ENCODE measurements at regions not wholly inside any gene's neighbourhood (a gene's known extent, or its start where the extent isn't known, plus 50 kb on each side); places are given as distances from the start of the nearest gene placed in this dataset.

GRCh38 chr2:66317268-66317890 lies 117.5 kb upstream of the MEIS1 start:
- Histone ChIP-seq H3K4me1 (ENCODE audit: control insufficient read depth in 1 of 2, insufficient read depth in 2 of 2, low read depth in 1 of 2, low read length in 1 of 2) (peaks cover 0 to 7% of the 10 kb centered on the region in 2 experiments; a peak in 2 of 4 replicates), H2AFZ (ENCODE audit: low read depth) (no peak overlapping the region), H3F3A (replicated peaks; ENCODE audit: insufficient read depth) (no peaks in the 10 kb centered on the region), H4K20me1 (ENCODE audit: insufficient read depth) (no peaks in the 10 kb centered on the region), H3K79me2 (ENCODE audit: insufficient read depth) (no peaks in the 10 kb centered on the region), H3K9me2 (no peaks in the 10 kb centered on the region), H3K4me3 (ENCODE audit: low read depth in 2 of 2, low read length in 1 of 2) (no peak overlapping the region), H3K27me3 (ENCODE audit: insufficient read depth) (no peaks in the 10 kb centered on the region), H3K27ac (ENCODE audit: low read depth in 2 of 2, low read length in 1 of 2) (no peak overlapping the region), H3K9ac (no peak overlapping the region), H3K36me3 (replicated peaks in 1 of 2; ENCODE audit: control insufficient read depth in 1 of 2, insufficient read depth in 2 of 2, low read length in 1 of 2) (no peaks in the 10 kb centered on the region), H3K4me2 (no peak overlapping the region), H3K9me3 (no peaks in the 10 kb centered on the region)
- TF ChIP-seq USF1 (IDR thresholded peaks at IDR 0.05; ENCODE audit: borderline replicate concordance, low read depth) = no peak
- no peak for TF ChIP-seq TCF12 (IDR thresholded peaks at IDR 0.05)
- no peak for TF ChIP-seq RCOR1 (IDR thresholded peaks at IDR 0.05; ENCODE audit: low read length)
- TF ChIP-seq TAF1 (IDR thresholded peaks at IDR 0.05; ENCODE audit: borderline replicate concordance, low read depth, low read length) = no peak
- TF ChIP-seq ELF1 (IDR thresholded peaks at IDR 0.05) = no peak
- TF ChIP-seq CHD2 (IDR thresholded peaks at IDR 0.05; ENCODE audit: low read length, partially characterized antibody) = no peak
- peak; percentile 35 for DNase-seq
- WGBS (ENCODE audit: low lambda C conversion rate) = 43% methylated on average over 4 of the region's 4 CpGs
- POLR2A ChIA-PET = no interaction called here
- CTCF ChIA-PET = no interaction called here

- H3K4me1 ChIP-seq (ENCODE audit: control insufficient read depth in 1 of 2, insufficient read depth in 2 of 2, low read depth in 1 of 2, low read length in 1 of 2) = peaks cover 0 to 8% of the 10 kb centered on the region in 2 experiments; a peak in 2 of 4 replicates
- no peaks in the 10 kb centered on the region for H3K9me3 ChIP-seq
- no peak for DNase-seq
- H3F3A ChIP-seq (replicated peaks; ENCODE audit: insufficient read depth) = no peaks in the 10 kb centered on the region
- CTCF ChIA-PET = interaction anchor here (1.2 to 1.3 kb wide), 2 partner anchors 10 to 666 kb away, joined by 3 to 4 read pairs; no protein-coding TSS in a partner anchor
- no peaks in the 10 kb centered on the region for H3K79me2 ChIP-seq (ENCODE audit: insufficient read depth)
- WGBS (ENCODE audit: low lambda C conversion rate) = 33% methylated on average over 1 of the region's 1 CpG
- H3K27ac ChIP-seq (ENCODE audit: low read depth in 2 of 2, low read length in 1 of 2) = no peak overlapping the region
- H2AFZ ChIP-seq (ENCODE audit: low read depth) = no peak overlapping the region
- POLR2A ChIA-PET = no interaction called here
- no peak for TF ChIP-seq EP300 (IDR thresholded peaks at IDR 0.05; ENCODE audit: borderline replicate concordance in 1 of 2, low read depth in 1 of 2, low read length in 1 of 2)
- no peaks in the 10 kb centered on the region for H3K36me3 ChIP-seq (replicated peaks in 1 of 2; ENCODE audit: control insufficient read depth in 1 of 2, insufficient read depth in 2 of 2, low read length in 1 of 2)
- H3K9me2 ChIP-seq = no peaks in the 10 kb centered on the region
- H3K4me3 ChIP-seq (ENCODE audit: low read depth in 2 of 2, low read length in 1 of 2) = no peak overlapping the region
- no peak overlapping the region for H3K9ac ChIP-seq
- H4K20me1 ChIP-seq (ENCODE audit: insufficient read depth) = no peaks in the 10 kb centered on the region
- H3K4me2 ChIP-seq = no peak overlapping the region
- no peaks in the 10 kb centered on the region for H3K27me3 ChIP-seq (ENCODE audit: insufficient read depth)
Measured at GRCh38 chr2:66306483-66306882, 128.4 kb upstream of the MEIS1 start.

GRCh38 chr2:66305718-66306117 lies 129.2 kb upstream of the MEIS1 start:
- WGBS (ENCODE audit: low lambda C conversion rate) = 9% methylated on average over 12 of the region's 12 CpGs
- H3K4me2 ChIP-seq = no peak overlapping the region
- no peak overlapping the region for H3K4me3 ChIP-seq (ENCODE audit: low read depth in 2 of 2, low read length in 1 of 2)
- CTCF ChIA-PET = interaction anchor here (1.0 to 1.3 kb wide), 3 partner anchors 10 to 666 kb away, joined by 3 to 4 read pairs (median 3); no protein-coding TSS in a partner anchor
- DNase-seq = peak; percentile 44
- POLR2A ChIA-PET = no interaction called here
- H3K27me3 ChIP-seq (ENCODE audit: insufficient read depth) = no peaks in the 10 kb centered on the region
- H3K27ac ChIP-seq (ENCODE audit: low read depth in 2 of 2, low read length in 1 of 2) = peak overlapping the region in 1 of 2 experiments; percentile 50; a peak in 2 of 4 replicates
- no peaks in the 10 kb centered on the region for H3K9me2 ChIP-seq
- no peak overlapping the region for H3K9ac ChIP-seq
- TF ChIP-seq EP300 (IDR thresholded peaks at IDR 0.05; ENCODE audit: borderline replicate concordance in 1 of 2, low read depth in 1 of 2, low read length in 1 of 2) (peak in 1 of 2 experiments; percentile 46; a peak in 1 of 4 replicates), NRF1 (IDR thresholded peaks at IDR 0.05; ENCODE audit: low read depth, low read length) (no peak), GATA2 (CRISPR knock-in tag; IDR thresholded peaks at IDR 0.05) (peak; percentile 68), RFX5 (IDR thresholded peaks at IDR 0.05; ENCODE audit: low read length) (no peak), MXI1 (IDR thresholded peaks at IDR 0.05; ENCODE audit: low read depth, low read length) (peak; percentile 20; the same call in 1 of the 2 replicates), NFIC (IDR thresholded peaks at IDR 0.05; ENCODE audit: borderline replicate concordance) (no peak), ZBTB33 (IDR thresholded peaks at IDR 0.05; ENCODE audit: borderline replicate concordance, low read depth) (no peak), IRF3 (IDR thresholded peaks at IDR 0.05; ENCODE audit: low read depth, low read length) (no peak), USF1 (IDR thresholded peaks at IDR 0.05; ENCODE audit: borderline replicate concordance, low read depth) (no peak)
- no peaks in the 10 kb centered on the region for H3K36me3 ChIP-seq (replicated peaks in 1 of 2; ENCODE audit: control insufficient read depth in 1 of 2, insufficient read depth in 2 of 2, low read length in 1 of 2)
- no peaks in the 10 kb centered on the region for H3K79me2 ChIP-seq (ENCODE audit: insufficient read depth)
- H4K20me1 ChIP-seq (ENCODE audit: insufficient read depth) = no peaks in the 10 kb centered on the region
- H3K9me3 ChIP-seq = no peaks in the 10 kb centered on the region
- peaks cover 0 to 8% of the 10 kb centered on the region in 2 experiments; a peak in 2 of 4 replicates for H3K4me1 ChIP-seq (ENCODE audit: control insufficient read depth in 1 of 2, insufficient read depth in 2 of 2, low read depth in 1 of 2, low read length in 1 of 2)
- no peak overlapping the region for H2AFZ ChIP-seq (ENCODE audit: low read depth)
- H3F3A ChIP-seq (replicated peaks; ENCODE audit: insufficient read depth) = no peaks in the 10 kb centered on the region
